ENCODE measurements at regions not wholly inside any gene's neighbourhood (a gene's known extent, or its start where the extent isn't known, plus 50 kb on each side); places are given as distances from the start of the nearest gene placed in this dataset.

DNA sequence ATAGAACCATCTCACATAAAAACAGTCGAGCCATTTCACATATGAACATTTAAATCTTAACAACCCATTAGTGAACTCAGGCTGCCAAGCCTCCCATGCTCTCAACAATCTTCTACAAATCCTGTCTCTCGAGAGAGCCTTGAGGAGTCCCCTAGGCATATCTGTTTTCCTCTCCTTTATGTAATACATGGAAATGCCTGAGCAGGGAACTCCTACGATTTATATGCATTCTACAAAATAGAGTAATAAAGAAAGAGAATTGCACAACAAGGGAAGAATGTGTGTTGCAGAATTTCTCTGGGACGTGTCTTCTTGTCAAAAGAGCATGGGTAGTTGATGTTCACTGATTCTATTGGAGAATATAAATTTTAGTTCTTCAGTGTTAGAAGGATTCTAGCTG is 101.8 kb upstream of the VCX2 start:
- no peaks in the 10 kb centered on the region for H3K4me1 ChIP-seq (ENCODE audit: control insufficient read depth in 3 of 3, insufficient read depth in 2 of 3, low read depth in 1 of 3, low read length in 2 of 3)
- H3K9me3 ChIP-seq (ENCODE audit: control insufficient read depth in 2 of 2, insufficient read depth in 1 of 2, low read depth in 1 of 2, low read length in 1 of 2) = no peaks in the 10 kb centered on the region
- H3K27ac ChIP-seq (ENCODE audit: low read depth in 1 of 3, low read length in 2 of 3) = no peak overlapping the region
- H3K27me3 ChIP-seq (ENCODE audit: control insufficient read depth in 3 of 3, insufficient read depth in 3 of 3, low read length in 3 of 3) = no peaks in the 10 kb centered on the region
- FAIRE-seq (no peak), DNase-seq (no peak)
- H3K36me3 ChIP-seq (ENCODE audit: control insufficient read depth in 3 of 3, insufficient read depth in 2 of 3, low read depth in 1 of 3, low read length in 3 of 3) = no peaks in the 10 kb centered on the region
- 60 to 75% (median 71%) methylated on average over 4 of the region's 4 CpGs for WGBS, 3 donors
- H3K4me3 ChIP-seq (ENCODE audit: low read depth in 1 of 3, low read length in 3 of 3) = no peak overlapping the region

DNA sequence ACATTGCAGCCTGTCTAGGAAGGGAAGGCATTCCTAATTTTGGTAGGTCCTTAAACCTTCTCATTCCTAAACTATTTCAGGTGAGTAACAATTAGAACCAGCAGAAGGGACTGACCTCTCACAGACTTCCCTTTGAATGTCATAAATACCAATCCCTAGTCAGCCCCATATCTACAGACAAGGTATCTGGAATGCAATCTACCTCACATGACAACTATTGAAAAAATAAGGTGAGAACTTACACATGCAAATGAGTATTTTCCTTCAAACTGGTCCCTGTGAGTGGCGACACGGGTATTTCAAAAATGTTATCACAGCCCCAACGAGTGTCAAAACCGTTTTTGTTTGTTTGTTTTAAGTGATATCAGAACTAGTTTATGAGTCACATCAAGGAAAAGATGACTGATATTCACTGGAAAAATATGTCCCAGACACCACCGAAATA is 102.4 kb upstream of the VCX2 start:
- Histone ChIP-seq H3K27ac (ENCODE audit: low read depth in 1 of 3, low read length in 2 of 3) (no peak overlapping the region), H3K4me1 (ENCODE audit: control insufficient read depth in 3 of 3, insufficient read depth in 2 of 3, low read depth in 1 of 3, low read length in 2 of 3) (no peaks in the 10 kb centered on the region), H3K27me3 (ENCODE audit: control insufficient read depth in 3 of 3, insufficient read depth in 3 of 3, low read length in 3 of 3) (no peaks in the 10 kb centered on the region), H3K9me3 (ENCODE audit: control insufficient read depth in 2 of 2, insufficient read depth in 1 of 2, low read depth in 1 of 2, low read length in 1 of 2) (no peaks in the 10 kb centered on the region), H3K4me3 (ENCODE audit: low read depth in 1 of 3, low read length in 3 of 3) (no peak overlapping the region), H3K36me3 (ENCODE audit: control insufficient read depth in 3 of 3, insufficient read depth in 2 of 3, low read depth in 1 of 3, low read length in 3 of 3) (no peaks in the 10 kb centered on the region)
- FAIRE-seq (no peak), DNase-seq (no peak)
- 61 to 72% (median 66%) methylated on average over 5 of the region's 5 CpGs for WGBS, 3 donors

DNA sequence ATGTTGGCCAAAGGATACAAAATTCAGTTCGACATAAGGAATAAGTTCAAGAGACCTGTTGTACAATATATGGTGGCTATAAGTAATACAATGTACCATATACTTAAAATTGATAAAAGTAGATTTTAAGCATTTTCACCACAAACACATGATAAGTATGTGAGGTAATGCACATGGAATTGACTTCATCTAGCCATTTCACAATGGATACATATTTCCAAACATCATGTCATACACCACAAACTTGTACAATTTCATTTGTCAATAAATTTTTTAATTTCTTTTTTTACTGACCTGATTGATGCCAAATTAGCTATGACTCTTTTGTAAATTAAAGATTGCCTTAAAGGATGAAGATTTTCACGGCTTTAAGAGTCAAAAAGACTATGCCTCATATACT is 103.1 kb upstream of the VCX2 start:
- H3K4me1 ChIP-seq (ENCODE audit: control insufficient read depth in 3 of 3, insufficient read depth in 2 of 3, low read depth in 1 of 3, low read length in 2 of 3) = no peaks in the 10 kb centered on the region
- 81 to 85% (median 84%) methylated on average over 2 of the region's 2 CpGs for WGBS, 3 donors
- H3K9me3 ChIP-seq (ENCODE audit: control insufficient read depth in 2 of 2, insufficient read depth in 1 of 2, low read depth in 1 of 2, low read length in 1 of 2) = no peaks in the 10 kb centered on the region
- H3K4me3 ChIP-seq (ENCODE audit: low read depth in 1 of 3, low read length in 3 of 3) = no peak overlapping the region
- no peak overlapping the region for H3K27ac ChIP-seq (ENCODE audit: low read depth in 1 of 3, low read length in 2 of 3)
- no peak for FAIRE-seq
- no peak for DNase-seq
- H3K36me3 ChIP-seq (ENCODE audit: control insufficient read depth in 3 of 3, insufficient read depth in 2 of 3, low read depth in 1 of 3, low read length in 3 of 3) = no peaks in the 10 kb centered on the region
- no peaks in the 10 kb centered on the region for H3K27me3 ChIP-seq (ENCODE audit: control insufficient read depth in 3 of 3, insufficient read depth in 3 of 3, low read length in 3 of 3)

DNA sequence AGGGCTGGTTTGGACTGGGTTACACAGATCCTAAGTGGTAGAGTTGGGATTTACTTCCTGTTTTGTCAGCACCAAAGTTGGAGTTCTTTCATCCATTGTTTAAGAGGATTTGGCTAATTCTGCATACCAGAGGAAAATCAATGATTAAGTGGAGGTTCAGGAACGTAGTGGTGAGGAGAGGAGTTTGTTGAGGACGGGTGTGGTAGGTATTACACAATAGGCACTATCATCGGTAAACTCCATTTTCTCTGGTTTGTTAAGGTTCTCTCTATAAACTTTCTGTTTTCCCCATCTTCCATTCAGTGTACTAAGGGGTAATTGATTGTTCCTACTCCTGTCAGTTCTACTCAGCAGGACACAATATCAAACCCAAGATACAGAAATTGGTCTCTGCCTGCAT is 107.5 kb upstream of the VCX2 start:
- no peak for DNase-seq
- H3K36me3 ChIP-seq (ENCODE audit: control insufficient read depth in 3 of 3, insufficient read depth in 2 of 3, low read depth in 1 of 3, low read length in 3 of 3) = no peaks in the 10 kb centered on the region
- H3K27me3 ChIP-seq (ENCODE audit: control insufficient read depth in 3 of 3, insufficient read depth in 3 of 3, low read length in 3 of 3) = no peaks in the 10 kb centered on the region
- H3K4me3 ChIP-seq (ENCODE audit: low read depth in 1 of 3, low read length in 3 of 3) = no peak overlapping the region
- no peaks in the 10 kb centered on the region for H3K4me1 ChIP-seq (ENCODE audit: control insufficient read depth in 3 of 3, insufficient read depth in 2 of 3, low read depth in 1 of 3, low read length in 2 of 3)
- FAIRE-seq = no peak
- H3K27ac ChIP-seq (ENCODE audit: low read depth in 1 of 3, low read length in 2 of 3) = no peak overlapping the region
- H3K9me3 ChIP-seq (ENCODE audit: control insufficient read depth in 2 of 2, insufficient read depth in 1 of 2, low read depth in 1 of 2, low read length in 1 of 2) = no peaks in the 10 kb centered on the region
- WGBS, 3 donors = 32 to 53% (median 48%) methylated on average over 3 of the region's 3 CpGs

DNA sequence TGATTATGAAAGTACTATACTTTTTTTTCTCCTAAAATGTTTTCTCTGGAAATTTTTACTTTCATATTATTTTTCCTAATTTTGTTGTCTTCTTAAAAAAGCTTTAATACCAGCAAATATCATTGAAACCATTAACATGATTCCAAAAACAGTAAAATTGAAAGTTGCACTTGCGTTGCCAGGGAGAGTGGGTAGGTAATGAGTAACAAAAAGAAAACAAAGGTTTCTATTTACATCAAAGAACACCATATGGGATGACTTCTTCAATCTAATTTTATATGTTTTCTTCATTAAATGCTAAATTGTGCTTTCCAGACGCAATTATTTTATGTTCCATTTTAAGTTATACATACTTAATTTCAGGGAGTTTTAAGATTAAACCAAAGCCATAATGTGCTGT is 108.3 kb upstream of the VCX2 start:
- no peaks in the 10 kb centered on the region for H3K27me3 ChIP-seq (ENCODE audit: control insufficient read depth in 3 of 3, insufficient read depth in 3 of 3, low read length in 3 of 3)
- FAIRE-seq (no peak), DNase-seq (no peak)
- no peak overlapping the region for H3K4me3 ChIP-seq (ENCODE audit: low read depth in 1 of 3, low read length in 3 of 3)
- no peaks in the 10 kb centered on the region for H3K4me1 ChIP-seq (ENCODE audit: control insufficient read depth in 3 of 3, insufficient read depth in 2 of 3, low read depth in 1 of 3, low read length in 2 of 3)
- H3K27ac ChIP-seq (ENCODE audit: low read depth in 1 of 3, low read length in 2 of 3) = no peak overlapping the region
- 67 to 88% (median 70%) methylated on average over 2 of the region's 2 CpGs for WGBS, 3 donors
- no peaks in the 10 kb centered on the region for H3K9me3 ChIP-seq (ENCODE audit: control insufficient read depth in 2 of 2, insufficient read depth in 1 of 2, low read depth in 1 of 2, low read length in 1 of 2)
- H3K36me3 ChIP-seq (ENCODE audit: control insufficient read depth in 3 of 3, insufficient read depth in 2 of 3, low read depth in 1 of 3, low read length in 3 of 3) = no peaks in the 10 kb centered on the region

DNA sequence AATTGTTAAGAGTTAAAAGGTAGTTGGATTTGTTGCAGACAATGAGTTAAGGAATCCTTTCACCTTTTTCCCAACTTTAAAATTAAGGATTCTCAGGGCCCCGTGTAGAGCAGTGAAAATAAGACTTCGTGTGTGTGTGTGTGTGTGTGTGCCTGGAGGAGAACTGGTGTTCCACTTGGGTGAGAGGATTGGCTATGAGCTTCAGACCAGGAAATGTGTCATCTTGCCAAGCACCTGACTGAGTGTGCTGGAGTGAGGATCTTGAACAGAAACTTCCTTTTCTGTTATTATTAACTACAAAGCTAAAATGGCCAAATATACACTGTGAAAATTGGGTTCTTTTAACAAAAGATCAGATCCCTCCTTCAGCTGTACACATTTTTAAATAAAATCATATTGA is 113.1 kb upstream of the VCX2 start:
- no peaks in the 10 kb centered on the region for H3K36me3 ChIP-seq (ENCODE audit: control insufficient read depth in 3 of 3, insufficient read depth in 2 of 3, low read depth in 1 of 3, low read length in 3 of 3)
- H3K27me3 ChIP-seq (ENCODE audit: control insufficient read depth in 3 of 3, insufficient read depth in 3 of 3, low read length in 3 of 3) = no peaks in the 10 kb centered on the region
- no peak overlapping the region for H3K27ac ChIP-seq (ENCODE audit: low read depth in 1 of 3, low read length in 2 of 3)
- no peaks in the 10 kb centered on the region for H3K9me3 ChIP-seq (ENCODE audit: control insufficient read depth in 2 of 2, insufficient read depth in 1 of 2, low read depth in 1 of 2, low read length in 1 of 2)
- DNase-seq (no peak), FAIRE-seq (no peak)
- 59 to 62% (median 61%) methylated on average over 2 of the region's 2 CpGs for WGBS, 3 donors
- H3K4me1 ChIP-seq (ENCODE audit: control insufficient read depth in 3 of 3, insufficient read depth in 2 of 3, low read depth in 1 of 3, low read length in 2 of 3) = no peaks in the 10 kb centered on the region
- no peak overlapping the region for H3K4me3 ChIP-seq (ENCODE audit: low read depth in 1 of 3, low read length in 3 of 3)

DNA sequence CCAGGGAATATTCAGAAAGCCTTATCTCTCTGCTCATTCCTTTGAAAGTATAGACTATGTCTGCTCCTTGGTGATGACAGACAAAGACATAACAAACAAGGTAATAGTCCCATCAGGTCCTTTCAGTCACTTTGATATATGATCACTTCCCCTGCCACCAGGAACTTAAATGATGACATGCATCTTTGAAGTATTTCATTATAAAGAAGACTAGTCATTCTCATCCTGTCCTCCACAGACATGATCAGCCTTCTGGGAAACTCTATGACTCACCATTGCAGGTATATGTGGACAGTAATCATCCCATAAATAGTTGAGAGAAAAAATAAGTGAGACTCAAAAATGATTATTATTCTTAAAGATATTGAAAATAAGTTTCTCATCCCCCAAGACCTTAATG is 117.5 kb upstream of the VCX2 start:
- Histone ChIP-seq H3K27me3 (ENCODE audit: control insufficient read depth in 3 of 3, insufficient read depth in 3 of 3, low read length in 3 of 3) (no peaks in the 10 kb centered on the region), H3K36me3 (ENCODE audit: control insufficient read depth in 3 of 3, insufficient read depth in 2 of 3, low read depth in 1 of 3, low read length in 3 of 3) (no peaks in the 10 kb centered on the region), H3K4me3 (ENCODE audit: low read depth in 1 of 3, low read length in 3 of 3) (no peak overlapping the region), H3K9me3 (ENCODE audit: control insufficient read depth in 2 of 2, insufficient read depth in 1 of 2, low read depth in 1 of 2, low read length in 1 of 2) (peaks cover 0 to 2% of the 10 kb centered on the region in 2 donors), H3K27ac (ENCODE audit: low read depth in 1 of 3, low read length in 2 of 3) (no peak overlapping the region), H3K4me1 (ENCODE audit: control insufficient read depth in 3 of 3, insufficient read depth in 2 of 3, low read depth in 1 of 3, low read length in 2 of 3) (no peaks in the 10 kb centered on the region)
- DNase-seq (no peak), FAIRE-seq (no peak)

DNA sequence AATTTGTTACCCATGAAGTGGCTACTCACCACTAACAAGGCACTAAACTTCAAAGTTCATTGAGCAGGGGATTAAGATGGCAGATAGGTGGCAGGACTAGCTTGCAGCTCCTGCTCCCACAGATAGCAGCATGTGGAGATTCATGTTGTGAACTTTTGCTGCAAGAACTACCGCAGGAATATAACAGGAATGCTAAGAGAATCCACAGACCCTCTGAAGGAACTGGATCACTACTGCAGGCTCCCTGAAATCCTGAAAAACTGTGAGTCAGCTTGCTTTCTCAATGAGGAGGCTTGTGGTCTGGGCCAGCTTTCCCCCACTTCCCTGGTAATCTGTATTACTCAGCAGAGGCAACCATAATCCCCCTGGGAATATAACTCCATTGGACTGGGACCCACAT is 118.5 kb upstream of the VCX2 start:
- no peaks in the 10 kb centered on the region for H3K27me3 ChIP-seq (ENCODE audit: control insufficient read depth in 3 of 3, insufficient read depth in 3 of 3, low read length in 3 of 3)
- no peak for FAIRE-seq
- WGBS, 3 donors = 95 to 100% (median 97%) methylated on average over 1 of the region's 1 CpG

DNA sequence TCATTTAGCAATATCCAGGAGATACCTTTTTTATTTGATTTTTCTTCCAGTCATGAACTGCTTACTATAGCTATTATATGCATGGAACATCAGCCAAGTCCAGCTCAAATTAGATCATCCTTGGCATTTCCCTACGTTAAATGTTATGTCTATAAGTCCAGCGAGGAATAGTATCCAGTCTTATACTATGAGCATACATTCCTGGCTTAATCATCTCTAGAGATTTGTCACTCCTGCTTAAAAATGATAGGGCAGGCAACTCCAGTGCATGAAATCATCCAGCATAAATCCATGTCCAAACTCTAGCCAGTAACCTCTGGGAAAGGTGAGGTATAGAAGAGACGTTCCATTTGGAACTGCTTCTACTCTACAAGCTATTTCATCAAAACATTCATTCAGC is 126.7 kb upstream of the VCX2 start:
- no peaks in the 10 kb centered on the region for H3K4me1 ChIP-seq (ENCODE audit: control insufficient read depth in 3 of 3, insufficient read depth in 2 of 3, low read depth in 1 of 3, low read length in 2 of 3)
- H3K36me3 ChIP-seq (ENCODE audit: control insufficient read depth in 3 of 3, insufficient read depth in 2 of 3, low read depth in 1 of 3, low read length in 3 of 3) = no peaks in the 10 kb centered on the region
- no peaks in the 10 kb centered on the region for H3K9me3 ChIP-seq (ENCODE audit: control insufficient read depth in 2 of 2, insufficient read depth in 1 of 2, low read depth in 1 of 2, low read length in 1 of 2)
- WGBS, 3 donors = 69 to 83% (median 79%) methylated on average over 3 of the region's 3 CpGs
- FAIRE-seq (no peak), DNase-seq (no peak)
- H3K27me3 ChIP-seq (ENCODE audit: control insufficient read depth in 3 of 3, insufficient read depth in 3 of 3, low read length in 3 of 3) = no peaks in the 10 kb centered on the region
- H3K4me3 ChIP-seq (ENCODE audit: low read depth in 1 of 3, low read length in 3 of 3) = no peak overlapping the region
- H3K27ac ChIP-seq (ENCODE audit: low read depth in 1 of 3, low read length in 2 of 3) = no peak overlapping the region

More for the DNA sequence above, 118.5 kb upstream of the VCX2 start:
- no peak for DNase-seq
- Histone ChIP-seq H3K9me3 (ENCODE audit: control insufficient read depth in 2 of 2, insufficient read depth in 1 of 2, low read depth in 1 of 2, low read length in 1 of 2) (peaks cover 0 to 2% of the 10 kb centered on the region in 2 donors), H3K36me3 (ENCODE audit: control insufficient read depth in 3 of 3, insufficient read depth in 2 of 3, low read depth in 1 of 3, low read length in 3 of 3) (no peaks in the 10 kb centered on the region), H3K4me1 (ENCODE audit: control insufficient read depth in 3 of 3, insufficient read depth in 2 of 3, low read depth in 1 of 3, low read length in 2 of 3) (no peaks in the 10 kb centered on the region), H3K27ac (ENCODE audit: low read depth in 1 of 3, low read length in 2 of 3) (no peak overlapping the region), H3K4me3 (ENCODE audit: low read depth in 1 of 3, low read length in 3 of 3) (no peak overlapping the region)
